Osteoblast (primary cell): ENCODE measurements at regions not wholly inside any gene's neighbourhood (a gene's known extent, or its start where the extent isn't known, plus 50 kb on each side); places are given as distances from the start of the nearest gene placed in this dataset.

Source experiments
- DNase-seq: peaks from one replicate; pipeline ENCODE4 v3.0.0; 2011; ENCODE audit warnings: low spot score, mixed read lengths; ENCODE audit not compliant: insufficient read length; ENCODE audit errors: missing footprints
- H2AFZ ChIP-seq: 2 replicates; pipeline ENCODE4 v1.6.0; 2011; ENCODE audit warnings: mild to moderate bottlenecking, low read length
- H3K27ac ChIP-seq: 2 replicates; pipeline ENCODE4 v1.5.1; 2011; ENCODE audit warnings: mild to moderate bottlenecking, low read depth, low read length, moderate library complexity
- H3K27me3 ChIP-seq: 2 replicates; pipeline ENCODE4 v1.6.0; 2012; ENCODE audit warnings: mild to moderate bottlenecking, control low read depth, inconsistent platforms, low read length, moderate library complexity; ENCODE audit not compliant: insufficient read depth
- H3K36me3 ChIP-seq: 2 replicates; pipeline ENCODE4 v1.5.1; 2011; ENCODE audit warnings: mild to moderate bottlenecking, low read length, control low read depth, moderate library complexity; ENCODE audit not compliant: insufficient read depth
- H3K4me1 ChIP-seq: 2 replicates; pipeline ENCODE4 v1.5.1; 2011; ENCODE audit warnings: mild to moderate bottlenecking, low read length, control low read depth, moderate library complexity; ENCODE audit not compliant: insufficient read depth
- H3K4me2 ChIP-seq: 2 replicates; pipeline ENCODE4 v1.6.0; 2011; ENCODE audit warnings: mild to moderate bottlenecking, low read length; ENCODE audit not compliant: insufficient read depth
- H3K4me3 ChIP-seq: fragments of 200-600 bp; sonication (generic); 3 replicates; pipeline ENCODE4 v1.5.1; 2012; ENCODE audit warnings: mild to moderate bottlenecking, low read length, inconsistent platforms; ENCODE audit not compliant: insufficient read depth
- H3K79me2 ChIP-seq: 2 replicates; pipeline ENCODE4 v1.6.0; 2012; ENCODE audit warnings: mild to moderate bottlenecking, low read length, control low read depth, inconsistent platforms; ENCODE audit not compliant: insufficient read depth
- H3K9me3 ChIP-seq: 2 replicates; pipeline ENCODE4 v1.5.1; 2011; ENCODE audit warnings: low read depth, low read length, control low read depth
- H4K20me1 ChIP-seq: 2 replicates; pipeline ENCODE4 v1.6.0; 2012; ENCODE audit warnings: mild to moderate bottlenecking, low read length, control low read depth; ENCODE audit not compliant: insufficient read depth
- TF ChIP-seq, protein P1 (sequence below): IDR thresholded peaks from 2 replicates; pipeline ENCODE4 v1.5.1; 2011; ENCODE audit warnings: mild to moderate bottlenecking, low read depth, low read length, moderate library complexity; ENCODE audit errors: extremely low read depth

DNA sequence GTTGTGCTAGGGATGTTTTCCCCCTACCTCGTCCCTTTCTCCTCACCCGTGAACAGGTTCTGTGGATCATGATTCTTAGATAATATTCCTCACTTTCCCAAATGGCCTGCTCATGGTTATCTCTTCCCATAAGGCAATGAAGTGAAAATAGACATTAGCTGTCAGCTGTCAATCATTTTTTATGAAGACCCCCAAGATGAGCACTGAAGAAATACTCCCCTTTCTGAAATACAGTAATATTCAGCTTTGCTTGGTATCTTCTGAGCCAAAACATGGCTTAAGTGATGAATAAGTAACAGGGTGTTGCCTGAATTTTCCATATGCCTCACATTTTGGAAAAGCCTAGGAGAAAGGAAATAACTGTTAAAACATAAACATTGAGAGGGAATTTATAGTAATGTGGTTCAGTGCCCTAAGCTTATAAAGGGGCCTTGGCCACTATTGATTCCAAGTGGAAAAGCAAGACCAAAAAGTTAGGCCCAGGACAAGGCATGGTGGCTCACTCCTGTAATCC, 70.7 kb upstream of the NAP1L1 start:
- TF ChIP-seq, protein P1, sequence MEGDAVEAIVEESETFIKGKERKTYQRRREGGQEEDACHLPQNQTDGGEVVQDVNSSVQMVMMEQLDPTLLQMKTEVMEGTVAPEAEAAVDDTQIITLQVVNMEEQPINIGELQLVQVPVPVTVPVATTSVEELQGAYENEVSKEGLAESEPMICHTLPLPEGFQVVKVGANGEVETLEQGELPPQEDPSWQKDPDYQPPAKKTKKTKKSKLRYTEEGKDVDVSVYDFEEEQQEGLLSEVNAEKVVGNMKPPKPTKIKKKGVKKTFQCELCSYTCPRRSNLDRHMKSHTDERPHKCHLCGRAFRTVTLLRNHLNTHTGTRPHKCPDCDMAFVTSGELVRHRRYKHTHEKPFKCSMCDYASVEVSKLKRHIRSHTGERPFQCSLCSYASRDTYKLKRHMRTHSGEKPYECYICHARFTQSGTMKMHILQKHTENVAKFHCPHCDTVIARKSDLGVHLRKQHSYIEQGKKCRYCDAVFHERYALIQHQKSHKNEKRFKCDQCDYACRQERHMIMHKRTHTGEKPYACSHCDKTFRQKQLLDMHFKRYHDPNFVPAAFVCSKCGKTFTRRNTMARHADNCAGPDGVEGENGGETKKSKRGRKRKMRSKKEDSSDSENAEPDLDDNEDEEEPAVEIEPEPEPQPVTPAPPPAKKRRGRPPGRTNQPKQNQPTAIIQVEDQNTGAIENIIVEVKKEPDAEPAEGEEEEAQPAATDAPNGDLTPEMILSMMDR: no peak
- H4K20me1 ChIP-seq: no peaks in the 10 kb centered on the region
- no peak overlapping the region for H3K4me3 ChIP-seq
- peak; percentile 77 for DNase-seq
- no peaks in the 10 kb centered on the region for H3K9me3 ChIP-seq
- H3K27me3 ChIP-seq: no peaks in the 10 kb centered on the region
- no peak overlapping the region for H2AFZ ChIP-seq
- H3K36me3 ChIP-seq: no peaks in the 10 kb centered on the region
- no peak overlapping the region for H3K4me2 ChIP-seq
- H3K4me1 ChIP-seq: peaks cover 5% of the 10 kb centered on the region
- no peak overlapping the region for H3K27ac ChIP-seq
- no peaks in the 10 kb centered on the region for H3K79me2 ChIP-seq

DNA sequence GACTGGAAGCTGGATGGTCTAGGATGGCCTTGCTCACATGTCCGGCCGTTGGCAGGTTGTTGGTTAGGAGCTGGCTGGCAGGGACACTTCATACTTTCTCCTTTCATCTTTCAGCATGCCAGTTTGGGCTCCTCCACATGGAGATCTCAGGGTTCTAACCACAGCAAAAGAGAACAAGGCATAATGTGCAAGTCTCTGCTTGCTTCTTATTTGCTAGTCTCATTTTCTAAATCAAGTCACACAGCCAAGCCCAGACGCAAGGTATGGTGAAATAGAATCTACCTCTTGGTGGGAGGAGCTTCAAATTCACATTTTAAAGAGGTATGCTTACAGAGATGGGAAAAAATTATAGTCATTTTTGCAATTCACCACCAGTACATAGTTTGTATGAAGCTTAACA, 69.1 kb upstream of the NAP1L1 start:
- Histone ChIP-seq H3K4me3 (no peak overlapping the region), H4K20me1 (no peaks in the 10 kb centered on the region), H3K9me3 (no peaks in the 10 kb centered on the region), H3K4me1 (peaks cover 9% of the 10 kb centered on the region), H3K79me2 (no peaks in the 10 kb centered on the region), H3K36me3 (no peaks in the 10 kb centered on the region), H3K27ac (no peak overlapping the region), H3K4me2 (no peak overlapping the region), H2AFZ (no peak overlapping the region), H3K27me3 (no peaks in the 10 kb centered on the region)
- no peak for DNase-seq
- TF ChIP-seq, protein P1: no peak

DNA sequence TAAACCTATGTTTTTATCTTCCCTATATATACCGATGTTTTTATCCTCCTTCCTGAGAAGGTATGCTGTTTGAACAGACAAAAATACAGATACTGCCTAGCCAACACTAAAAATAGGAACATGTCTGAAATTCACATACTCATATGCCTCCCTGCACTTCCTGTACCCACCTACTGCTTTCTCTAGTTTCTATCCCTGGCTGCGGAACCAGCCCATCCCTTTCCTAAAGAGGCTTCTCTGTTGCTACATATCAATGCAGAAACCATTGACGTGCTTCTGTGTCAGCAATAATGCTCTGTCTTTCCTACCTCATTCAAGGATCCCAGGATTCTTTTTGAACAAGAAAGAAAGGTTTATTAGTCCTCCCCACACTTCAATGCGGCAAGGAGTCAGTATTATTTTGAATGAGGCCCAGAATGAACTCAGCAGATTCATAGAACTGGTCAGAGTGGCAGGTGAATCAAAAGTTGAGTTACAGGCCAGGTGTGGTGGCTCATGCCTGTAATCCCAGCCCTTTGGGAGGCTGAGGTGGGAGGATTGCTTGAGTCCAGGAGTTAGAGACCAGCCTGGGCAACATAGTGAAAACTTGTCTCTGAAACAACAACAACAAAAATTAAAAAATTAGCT, 67.8 kb upstream of the NAP1L1 start:
- Histone ChIP-seq H3K4me2 (no peak overlapping the region), H3K9me3 (no peaks in the 10 kb centered on the region), H3K27me3 (no peaks in the 10 kb centered on the region), H2AFZ (peak overlapping the region; percentile 72), H3K4me1 (peaks cover 5% of the 10 kb centered on the region), H3K27ac (no peak overlapping the region), H3K4me3 (no peak overlapping the region), H4K20me1 (no peaks in the 10 kb centered on the region), H3K36me3 (no peaks in the 10 kb centered on the region), H3K79me2 (no peaks in the 10 kb centered on the region)
- TF ChIP-seq, protein P1: no peak
- no peak for DNase-seq

- no peak overlapping the region for H3K27ac ChIP-seq
- DNase-seq: peak; percentile 22
Observed at GRCh38 chr12:76144245-76144549, 59.7 kb upstream of the NAP1L1 start.

More at GRCh38 chr12:76144245-76144549, 59.7 kb upstream of the NAP1L1 start:
- H3K36me3 ChIP-seq: no peaks in the 10 kb centered on the region
- H4K20me1 ChIP-seq: no peaks in the 10 kb centered on the region
- TF ChIP-seq, protein P1: no peak
- no peaks in the 10 kb centered on the region for H3K79me2 ChIP-seq
- no peaks in the 10 kb centered on the region for H3K27me3 ChIP-seq
- no peak overlapping the region for H2AFZ ChIP-seq
- H3K9me3 ChIP-seq: no peaks in the 10 kb centered on the region
- H3K4me1 ChIP-seq: no peaks in the 10 kb centered on the region
- H3K4me3 ChIP-seq: no peak overlapping the region
- no peak overlapping the region for H3K4me2 ChIP-seq
